Activated CD4-positive, alpha-beta memory T cell treated with anti-CD3 and anti-CD28 coated beads, Interleukin-2, amount 10 ng/mL, durations not matched to agents 7 days and 5 days (primary cell): ENCODE measurements at regions not wholly inside any gene's neighbourhood (a gene's known extent, or its start where the extent isn't known, plus 50 kb on each side); places are given as distances from the start of the nearest gene placed in this dataset.

ENCODE experiments used
- CTCF ChIA-PET: fragments of 350-600 bp; sonication (Branson Sonifier 250); formaldehyde crosslinking; loops from one replicate; lab custom pipeline; 2021; ENCODE audit warnings: antibody characterized with exemption, inconsistent platforms; lab: Charles Lee
- POLR2A ChIA-PET: fragments of 350-600 bp; sonication (Branson Sonifier 250); formaldehyde crosslinking; loops from one replicate; lab custom pipeline; 2021; ENCODE audit warnings: antibody characterized with exemption; lab: Charles Lee
- DNase-seq: peaks from one replicate; pipeline ENCODE4 v3.0.0-alpha.2; 2020
- H3K27ac Mint-ChIP-seq: one replicate; pipeline ENCODE4 v1.8.0; 2021; ENCODE audit warnings: mild to moderate bottlenecking, mixed read lengths
- H3K27me3 Mint-ChIP-seq: one replicate; pipeline ENCODE4 v1.8.0; 2021; ENCODE audit warnings: mixed read lengths
- H3K36me3 Mint-ChIP-seq: one replicate; pipeline ENCODE4 v1.8.0; 2021; ENCODE audit warnings: low read depth, mixed read lengths
- H3K4me1 Mint-ChIP-seq: one replicate; pipeline ENCODE4 v1.8.0; 2021; ENCODE audit warnings: mixed read lengths
- H3K4me3 Mint-ChIP-seq: one replicate; pipeline ENCODE4 v1.8.0; 2021; ENCODE audit warnings: mild to moderate bottlenecking, mixed read lengths
- H3K9me3 Mint-ChIP-seq: one replicate; pipeline ENCODE4 v1.8.0; 2021; ENCODE audit warnings: mixed read lengths

DNA sequence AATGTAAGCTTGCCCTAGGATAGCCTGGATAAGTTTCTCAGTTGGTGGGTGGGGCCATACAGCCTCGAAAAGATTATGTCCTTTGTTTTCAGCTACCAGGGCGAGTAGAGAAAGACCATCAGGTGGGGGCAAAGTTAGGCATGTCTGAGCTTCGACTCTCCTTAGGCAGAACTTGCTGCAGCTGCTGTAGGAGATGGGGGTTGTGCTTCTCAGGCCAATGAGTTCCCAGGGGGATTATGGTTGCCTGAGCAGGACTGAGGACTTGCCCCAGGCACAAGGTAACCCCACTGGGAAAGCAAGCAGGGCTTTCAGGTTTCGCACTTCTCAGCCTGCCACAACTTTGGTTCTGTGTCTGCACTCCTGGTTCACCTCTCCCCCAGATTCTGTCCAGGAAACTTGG lies 173.4 kb upstream of the SESN3 start:
- Mint-ChIP-seq H3K27me3 (no peaks in the 10 kb centered on the region), H3K9me3 (peaks cover 2% of the 10 kb centered on the region), H3K36me3 (no peaks in the 10 kb centered on the region), H3K4me1 (no peaks in the 10 kb centered on the region), H3K4me3 (no peak overlapping the region), H3K27ac (no peak overlapping the region)
- CTCF ChIA-PET, result interaction anchor here (1.0 kb wide), 1 partner anchor 250 kb away, joined by 3 read pairs; no protein-coding TSS in a partner anchor
- POLR2A ChIA-PET, result interaction anchor here (0.9 kb wide), 1 partner anchor 173 kb away, joined by 3 read pairs; no protein-coding TSS in a partner anchor
- DNase-seq, result no peak

- H3K27me3 Mint-ChIP-seq, result no peaks in the 10 kb centered on the region
- H3K4me3 Mint-ChIP-seq, result no peak overlapping the region
- H3K27ac Mint-ChIP-seq, result no peak overlapping the region
- DNase-seq, result no peak
- ChIA-PET POLR2A (interaction anchor here (1.2 kb wide), 1 partner anchor 332 kb away, joined by 3 read pairs; the partner anchor contains the start of gene SRSF8), CTCF (no interaction called here)
- no peaks in the 10 kb centered on the region for H3K4me1 Mint-ChIP-seq
- no peaks in the 10 kb centered on the region for H3K9me3 Mint-ChIP-seq
- H3K36me3 Mint-ChIP-seq, result no peaks in the 10 kb centered on the region
Measured at GRCh38 chr11:95398437-95399112, 167.6 kb upstream of the SESN3 start.

DNA sequence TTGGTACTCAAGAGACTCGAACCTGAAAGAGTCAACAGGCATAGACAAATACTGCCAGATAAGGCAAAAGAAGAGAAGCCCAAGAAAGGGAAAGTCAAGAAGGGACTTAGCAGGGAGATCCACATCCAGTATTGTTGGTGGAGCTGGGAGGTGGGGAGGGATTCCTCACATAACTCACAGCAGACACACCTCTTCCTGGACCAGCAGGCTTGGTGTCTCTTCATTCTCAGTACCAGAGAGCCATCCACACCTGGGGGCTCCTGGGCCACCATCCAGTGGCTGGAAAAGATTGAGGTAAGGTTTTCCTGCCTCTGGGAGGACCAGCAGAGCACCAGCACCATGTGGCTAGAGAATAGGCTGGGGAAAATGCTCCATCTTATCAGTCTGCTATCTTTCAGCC lies 161.6 kb upstream of the SESN3 start:
- H3K9me3 Mint-ChIP-seq, result no peaks in the 10 kb centered on the region
- DNase-seq, result no peak
- no peaks in the 10 kb centered on the region for H3K36me3 Mint-ChIP-seq
- no peaks in the 10 kb centered on the region for H3K27me3 Mint-ChIP-seq
- POLR2A ChIA-PET, result no interaction called here
- CTCF ChIA-PET, result no interaction called here
- no peak overlapping the region for H3K27ac Mint-ChIP-seq
- H3K4me1 Mint-ChIP-seq, result no peaks in the 10 kb centered on the region
- no peak overlapping the region for H3K4me3 Mint-ChIP-seq

- CTCF ChIA-PET, result no interaction called here
- Mint-ChIP-seq H3K9me3 (no peaks in the 10 kb centered on the region), H3K4me1 (no peaks in the 10 kb centered on the region), H3K27ac (no peak overlapping the region), H3K27me3 (no peaks in the 10 kb centered on the region), H3K4me3 (no peak overlapping the region), H3K36me3 (no peaks in the 10 kb centered on the region)
- POLR2A ChIA-PET, result no interaction called here
- DNase-seq, result no peak
Measured at GRCh38 chr11:95389427-95389826, 158.4 kb upstream of the SESN3 start.

DNA sequence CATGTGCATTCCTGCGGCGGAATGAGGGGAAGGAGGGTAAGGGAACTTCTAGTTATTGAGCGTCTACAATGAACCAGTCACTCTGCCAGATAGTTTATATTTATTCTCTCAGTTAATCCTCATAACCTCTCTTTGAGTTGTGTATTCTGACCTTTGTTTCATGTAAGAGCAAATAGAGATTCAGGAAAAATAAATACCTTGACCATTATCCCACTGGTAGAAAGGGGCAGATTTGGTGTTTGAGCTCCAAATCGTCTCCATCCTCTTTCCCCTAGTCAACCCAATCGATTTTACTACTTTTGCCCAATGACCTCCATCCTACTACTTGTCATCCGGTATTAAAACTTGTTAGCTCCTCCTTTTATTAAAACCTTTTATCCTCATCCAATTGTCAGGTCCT lies 157.1 kb upstream of the SESN3 start:
- DNase-seq, result no peak
- Mint-ChIP-seq H3K4me1 (no peaks in the 10 kb centered on the region), H3K27ac (no peak overlapping the region), H3K4me3 (no peak overlapping the region), H3K9me3 (no peaks in the 10 kb centered on the region), H3K27me3 (peaks cover 1% of the 10 kb centered on the region), H3K36me3 (no peaks in the 10 kb centered on the region)
- POLR2A ChIA-PET, result no interaction called here
- CTCF ChIA-PET, result no interaction called here

DNA sequence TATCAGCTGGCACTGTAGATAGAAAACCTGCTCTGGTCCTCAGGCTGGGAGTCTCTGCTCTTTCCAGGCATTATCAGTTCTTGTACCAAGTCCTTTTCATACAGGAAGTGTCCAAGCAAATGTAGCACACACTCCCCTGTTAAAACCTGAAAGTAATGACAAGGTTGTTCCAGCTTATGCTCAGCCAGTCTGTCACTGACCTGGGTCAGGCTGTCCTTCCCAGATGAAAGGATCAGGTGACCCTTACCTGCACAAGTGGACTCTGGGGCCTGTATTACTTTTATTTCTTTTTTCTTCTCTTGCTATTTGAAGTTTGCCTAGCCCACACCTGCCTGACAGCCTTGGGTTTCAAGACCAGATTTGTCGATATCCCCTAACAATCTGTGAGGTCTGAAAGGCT lies 156.3 kb upstream of the SESN3 start:
- no peak for DNase-seq
- Mint-ChIP-seq H3K36me3 (no peaks in the 10 kb centered on the region), H3K27me3 (peaks cover 1% of the 10 kb centered on the region), H3K4me1 (no peaks in the 10 kb centered on the region), H3K9me3 (no peaks in the 10 kb centered on the region), H3K4me3 (no peak overlapping the region), H3K27ac (no peak overlapping the region)
- ChIA-PET CTCF (no interaction called here), POLR2A (interaction anchor here (0.7 kb wide), 1 partner anchor 225 kb away, joined by 4 read pairs; no protein-coding TSS in a partner anchor)

- H3K36me3 Mint-ChIP-seq, result no peaks in the 10 kb centered on the region
- POLR2A ChIA-PET, result no interaction called here
- peaks cover 1% of the 10 kb centered on the region for H3K27me3 Mint-ChIP-seq
- no peak for DNase-seq
- no peak overlapping the region for H3K27ac Mint-ChIP-seq
- CTCF ChIA-PET, result no interaction called here
- no peaks in the 10 kb centered on the region for H3K4me1 Mint-ChIP-seq
- no peak overlapping the region for H3K4me3 Mint-ChIP-seq
- H3K9me3 Mint-ChIP-seq, result no peaks in the 10 kb centered on the region
Measured at GRCh38 chr11:95385577-95385976, 154.6 kb upstream of the SESN3 start.

- Mint-ChIP-seq H3K27me3 (peaks cover 2% of the 10 kb centered on the region), H3K4me3 (no peak overlapping the region), H3K27ac (no peak overlapping the region), H3K4me1 (no peaks in the 10 kb centered on the region), H3K36me3 (no peaks in the 10 kb centered on the region), H3K9me3 (no peaks in the 10 kb centered on the region)
- DNase-seq, result no peak
- POLR2A ChIA-PET, result interaction anchor here (1.8 kb wide), 1 partner anchor 150 kb away, joined by 5 read pairs; no protein-coding TSS in a partner anchor
- CTCF ChIA-PET, result no interaction called here
Measured at GRCh38 chr11:95379479-95379878, 148.5 kb upstream of the SESN3 start.

- H3K36me3 Mint-ChIP-seq, result no peaks in the 10 kb centered on the region
- no peaks in the 10 kb centered on the region for H3K9me3 Mint-ChIP-seq
- CTCF ChIA-PET, result no interaction called here
- no peak overlapping the region for H3K27ac Mint-ChIP-seq
- H3K27me3 Mint-ChIP-seq, result peaks cover 3% of the 10 kb centered on the region
- POLR2A ChIA-PET, result interaction anchor here (1.8 kb wide), 1 partner anchor 150 kb away, joined by 5 read pairs; no protein-coding TSS in a partner anchor
- H3K4me1 Mint-ChIP-seq, result no peaks in the 10 kb centered on the region
- H3K4me3 Mint-ChIP-seq, result no peak overlapping the region
- no peak for DNase-seq
Measured at GRCh38 chr11:95378789-95379188, 147.8 kb upstream of the SESN3 start.

DNA sequence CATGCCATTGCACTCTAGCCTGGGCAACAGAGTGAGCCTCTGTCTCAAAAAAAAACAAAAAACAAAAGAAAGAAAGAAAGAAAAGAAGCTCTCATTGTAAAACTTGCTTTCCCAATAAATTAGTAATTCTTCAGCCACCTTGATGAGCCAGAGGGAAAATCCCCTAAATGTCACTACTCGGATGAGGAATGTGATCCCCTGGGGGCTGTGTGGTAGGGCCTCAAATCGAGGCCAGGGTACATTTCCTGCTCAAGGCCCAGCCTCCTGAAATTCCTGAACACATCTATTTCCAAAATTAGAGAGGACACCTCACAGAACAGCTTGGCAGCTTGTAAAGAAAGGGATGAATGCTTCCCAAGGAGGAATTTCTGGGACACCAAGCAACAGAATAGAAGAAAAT lies 147.1 kb upstream of the SESN3 start:
- POLR2A ChIA-PET, result no interaction called here
- peaks cover 2% of the 10 kb centered on the region for H3K27me3 Mint-ChIP-seq
- CTCF ChIA-PET, result no interaction called here

DNA sequence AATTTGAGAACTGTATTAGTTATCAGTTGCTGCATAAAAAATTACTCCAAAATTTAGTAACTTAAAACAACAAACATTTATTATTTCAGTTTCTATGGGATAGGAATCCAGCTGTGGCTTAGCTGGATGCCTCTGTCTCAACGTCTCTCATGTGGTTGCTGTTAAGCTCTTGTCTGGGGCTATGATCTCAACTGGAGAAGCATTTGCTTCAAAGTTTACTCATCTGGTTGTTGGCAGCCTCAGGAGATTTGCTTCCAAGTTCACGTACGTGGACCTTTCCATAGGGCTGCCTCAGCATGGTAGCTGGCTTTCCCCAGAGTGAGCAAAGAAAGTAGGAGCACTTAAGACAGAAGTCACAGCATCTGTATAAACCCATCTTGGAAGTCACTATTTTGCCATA lies 144.9 kb upstream of the SESN3 start:
- Mint-ChIP-seq H3K27ac (no peak overlapping the region), H3K36me3 (no peaks in the 10 kb centered on the region), H3K4me1 (no peaks in the 10 kb centered on the region), H3K9me3 (no peaks in the 10 kb centered on the region), H3K4me3 (no peak overlapping the region), H3K27me3 (peaks cover 2% of the 10 kb centered on the region)
- ChIA-PET CTCF (no interaction called here), POLR2A (no interaction called here)
- no peak for DNase-seq

More for the DNA sequence above, 147.1 kb upstream of the SESN3 start:
- H3K4me1 Mint-ChIP-seq, result no peaks in the 10 kb centered on the region
- H3K27ac Mint-ChIP-seq, result no peak overlapping the region
- H3K4me3 Mint-ChIP-seq, result no peak overlapping the region
- no peaks in the 10 kb centered on the region for H3K9me3 Mint-ChIP-seq
- no peak for DNase-seq
- no peaks in the 10 kb centered on the region for H3K36me3 Mint-ChIP-seq

- ChIA-PET CTCF (no interaction called here), POLR2A (no interaction called here)
- peaks cover 2% of the 10 kb centered on the region for H3K27me3 Mint-ChIP-seq
- H3K4me3 Mint-ChIP-seq, result no peak overlapping the region
- H3K9me3 Mint-ChIP-seq, result no peaks in the 10 kb centered on the region
- H3K36me3 Mint-ChIP-seq, result no peaks in the 10 kb centered on the region
- H3K4me1 Mint-ChIP-seq, result no peaks in the 10 kb centered on the region
- no peak for DNase-seq
- H3K27ac Mint-ChIP-seq, result no peak overlapping the region
Measured at GRCh38 chr11:95375451-95375850, 144.4 kb upstream of the SESN3 start.

DNA sequence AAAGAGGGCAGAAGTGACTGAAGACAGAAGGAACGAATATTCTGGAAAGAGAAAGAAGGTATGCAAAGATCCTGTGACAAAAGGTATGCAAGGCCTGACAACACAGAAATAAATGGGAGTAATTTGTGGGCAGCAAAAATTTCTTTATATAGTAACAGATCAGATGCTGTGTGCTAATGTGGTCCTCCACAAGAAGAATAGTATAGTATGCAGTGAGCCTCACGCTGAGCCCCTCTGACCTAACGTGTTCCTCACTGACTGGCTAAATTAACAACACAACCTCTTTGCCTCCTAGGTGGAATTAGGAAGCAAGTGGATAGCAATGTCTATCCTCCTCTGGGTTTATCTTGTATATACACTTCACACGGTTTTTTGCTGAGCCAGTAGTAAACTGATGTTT lies 143.1 kb upstream of the SESN3 start:
- Mint-ChIP-seq H3K4me3 (no peak overlapping the region), H3K9me3 (no peaks in the 10 kb centered on the region), H3K36me3 (no peaks in the 10 kb centered on the region), H3K27me3 (peaks cover 9% of the 10 kb centered on the region), H3K4me1 (no peaks in the 10 kb centered on the region), H3K27ac (no peak overlapping the region)
- DNase-seq, result no peak
- CTCF ChIA-PET, result no interaction called here
- POLR2A ChIA-PET, result no interaction called here

DNA sequence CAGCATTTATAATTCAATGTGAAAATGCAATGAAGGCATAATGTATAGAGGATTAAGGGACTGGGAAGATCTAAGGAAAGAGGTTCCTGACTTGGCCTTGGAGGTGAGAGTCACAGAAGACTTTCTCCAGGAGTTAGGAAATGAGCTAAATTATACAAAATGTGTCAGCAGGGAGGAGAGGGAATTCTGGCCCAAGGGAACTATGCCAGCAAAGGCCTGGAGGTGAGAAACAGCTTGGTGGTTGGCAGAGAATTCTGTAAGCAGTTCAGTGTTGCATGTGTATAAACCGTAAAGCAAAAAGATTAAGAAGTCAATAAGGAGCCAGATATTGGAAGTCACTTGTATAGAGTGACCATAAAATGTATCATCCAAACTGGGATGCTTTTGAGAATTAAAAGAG lies 142.2 kb upstream of the SESN3 start:
- no peak for DNase-seq
- POLR2A ChIA-PET, result no interaction called here
- Mint-ChIP-seq H3K4me1 (no peaks in the 10 kb centered on the region), H3K27me3 (peaks cover 9% of the 10 kb centered on the region), H3K4me3 (no peak overlapping the region), H3K9me3 (no peaks in the 10 kb centered on the region), H3K27ac (no peak overlapping the region), H3K36me3 (no peaks in the 10 kb centered on the region)
- CTCF ChIA-PET, result no interaction called here
